ENCODE measurements at regions not wholly inside any gene's neighbourhood (a gene's known extent, or its start where the extent isn't known, plus 50 kb on each side); places are given as distances from the start of the nearest gene placed in this dataset.
"Not testable (repeated sequence)": the region's sequence is repeated elsewhere in the genome, so short reads cannot be mapped to it uniquely, and the experiment has no call there.

DNA sequence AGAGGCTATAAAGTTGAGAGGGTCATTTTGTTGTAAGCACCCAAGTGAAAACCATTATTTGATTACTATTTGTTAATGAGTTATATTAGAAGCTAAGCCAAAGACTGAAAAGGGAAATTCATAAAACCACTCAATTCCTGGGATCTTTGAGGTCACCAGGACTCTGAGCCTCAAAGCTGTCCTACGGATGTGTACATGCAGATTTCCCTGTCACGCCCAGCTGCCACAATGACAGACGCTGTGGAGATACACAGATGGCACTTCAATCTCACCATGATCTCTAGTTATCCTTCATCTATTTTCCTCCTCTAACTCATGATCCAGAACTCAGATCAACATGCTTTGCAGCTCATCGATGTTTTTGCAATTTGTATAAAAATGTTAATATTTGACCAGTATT is 403.5 kb upstream of the MIR17HG start:
- Histone ChIP-seq H3K4me3 (no peak overlapping the region), H3K27me3 (no peaks in the 10 kb centered on the region), H3K9me3 (peaks cover 0 to 20% (median 0%) of the 10 kb centered on the region in 3 donors), H3K4me1 (no peaks in the 10 kb centered on the region), H3K36me3 (no peaks in the 10 kb centered on the region), H3K27ac (no peak overlapping the region)
- no peak for TF ChIP-seq POLR2AphosphoS5 (IDR thresholded peaks at IDR 0.05)
- no peak for TF ChIP-seq EP300 (IDR thresholded peaks at IDR 0.05)
- WGBS, 2 donors (ENCODE audit: low coverage in 1 of 2) = 57 to 70% methylated on average over 4 of the region's 4 CpGs
- no peak for ATAC-seq

DNA sequence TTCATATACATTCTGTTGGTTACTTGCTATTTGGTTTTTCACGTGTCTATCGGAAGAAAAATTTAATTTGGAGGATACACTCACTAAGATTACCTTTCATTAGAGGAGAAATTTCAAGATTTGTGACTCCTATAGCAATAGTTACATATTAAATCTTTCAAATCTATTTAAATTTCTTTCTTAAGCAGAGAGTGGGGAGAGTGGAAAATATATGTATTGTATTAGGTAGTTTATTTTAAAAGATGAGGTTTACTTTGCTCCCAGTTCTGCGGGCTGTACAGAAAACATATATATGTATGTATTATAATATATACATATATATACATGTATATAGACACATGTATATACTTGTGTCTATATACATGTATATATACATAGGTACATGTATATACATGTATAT is 402.3 kb upstream of the MIR17HG start:
- peaks cover 0 to 21% (median 0%) of the 10 kb centered on the region in 3 donors for H3K9me3 ChIP-seq
- WGBS, 2 donors (ENCODE audit: low coverage in 1 of 2) = 90 to 97% methylated on average over 1 to 3 of the region's 3 CpGs
- not testable (repeated sequence) for H3K27ac ChIP-seq, H3K27me3 ChIP-seq, ATAC-seq, H3K4me3 ChIP-seq, H3K36me3 ChIP-seq, H3K4me1 ChIP-seq

DNA sequence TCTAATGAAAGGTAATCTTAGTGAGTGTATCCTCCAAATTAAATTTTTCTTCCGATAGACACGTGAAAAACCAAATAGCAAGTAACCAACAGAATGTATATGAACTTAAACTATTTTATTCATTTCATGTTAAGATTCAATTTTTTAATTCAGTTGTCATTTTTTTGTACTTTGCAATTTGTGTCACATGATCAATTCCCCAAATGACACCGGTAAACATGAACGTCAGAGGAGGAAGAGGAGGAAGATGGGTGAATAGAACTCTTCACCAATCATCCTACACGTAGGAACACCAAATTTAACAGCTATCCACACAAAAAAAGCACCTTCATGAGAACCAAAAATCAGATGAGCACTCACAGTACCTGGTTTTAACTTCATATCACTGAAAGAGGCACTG is 401.4 kb upstream of the MIR17HG start:
- H3K36me3 ChIP-seq, H3K27ac ChIP-seq, H3K4me1 ChIP-seq, H3K27me3 ChIP-seq, H3K4me3 ChIP-seq, ATAC-seq: not testable (repeated sequence)
- H3K9me3 ChIP-seq = peaks cover 0 to 21% (median 0%) of the 10 kb centered on the region in 3 donors
- 75 to 82% methylated on average over 5 of the region's 5 CpGs for WGBS, 2 donors (ENCODE audit: low coverage in 1 of 2)

DNA sequence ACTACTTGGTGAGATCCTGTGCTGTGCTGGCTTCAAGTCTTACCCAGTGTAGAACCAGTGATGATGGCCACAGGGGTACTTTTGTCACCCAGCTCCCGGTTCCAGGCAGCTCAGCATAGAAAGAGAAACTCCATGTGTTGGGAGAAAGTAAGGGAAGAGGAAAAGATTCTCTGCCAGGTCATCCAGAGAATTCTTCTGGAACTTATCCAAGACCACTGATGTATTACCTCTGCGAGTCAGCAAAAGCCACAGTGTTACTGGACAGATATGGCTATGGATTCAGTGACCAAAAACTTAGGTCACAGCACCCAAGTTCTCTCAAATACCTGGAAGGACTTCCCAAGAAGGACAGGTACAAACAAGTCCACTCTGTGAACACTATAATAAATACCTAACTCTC is 399.5 kb upstream of the MIR17HG start:
- Histone ChIP-seq H3K9me3 (peaks cover 0 to 21% (median 0%) of the 10 kb centered on the region in 3 donors), H3K4me3 (no peak overlapping the region), H3K36me3 (no peaks in the 10 kb centered on the region), H3K4me1 (no peaks in the 10 kb centered on the region), H3K27me3 (no peaks in the 10 kb centered on the region), H3K27ac (no peak overlapping the region)
- ATAC-seq = no peak
- TF ChIP-seq, protein P1, sequence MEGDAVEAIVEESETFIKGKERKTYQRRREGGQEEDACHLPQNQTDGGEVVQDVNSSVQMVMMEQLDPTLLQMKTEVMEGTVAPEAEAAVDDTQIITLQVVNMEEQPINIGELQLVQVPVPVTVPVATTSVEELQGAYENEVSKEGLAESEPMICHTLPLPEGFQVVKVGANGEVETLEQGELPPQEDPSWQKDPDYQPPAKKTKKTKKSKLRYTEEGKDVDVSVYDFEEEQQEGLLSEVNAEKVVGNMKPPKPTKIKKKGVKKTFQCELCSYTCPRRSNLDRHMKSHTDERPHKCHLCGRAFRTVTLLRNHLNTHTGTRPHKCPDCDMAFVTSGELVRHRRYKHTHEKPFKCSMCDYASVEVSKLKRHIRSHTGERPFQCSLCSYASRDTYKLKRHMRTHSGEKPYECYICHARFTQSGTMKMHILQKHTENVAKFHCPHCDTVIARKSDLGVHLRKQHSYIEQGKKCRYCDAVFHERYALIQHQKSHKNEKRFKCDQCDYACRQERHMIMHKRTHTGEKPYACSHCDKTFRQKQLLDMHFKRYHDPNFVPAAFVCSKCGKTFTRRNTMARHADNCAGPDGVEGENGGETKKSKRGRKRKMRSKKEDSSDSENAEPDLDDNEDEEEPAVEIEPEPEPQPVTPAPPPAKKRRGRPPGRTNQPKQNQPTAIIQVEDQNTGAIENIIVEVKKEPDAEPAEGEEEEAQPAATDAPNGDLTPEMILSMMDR (IDR thresholded peaks at IDR 0.05) = no peak
- WGBS, 2 donors (ENCODE audit: low coverage in 1 of 2) = 63 to 100% methylated on average over 1 of the region's 2 CpGs

DNA sequence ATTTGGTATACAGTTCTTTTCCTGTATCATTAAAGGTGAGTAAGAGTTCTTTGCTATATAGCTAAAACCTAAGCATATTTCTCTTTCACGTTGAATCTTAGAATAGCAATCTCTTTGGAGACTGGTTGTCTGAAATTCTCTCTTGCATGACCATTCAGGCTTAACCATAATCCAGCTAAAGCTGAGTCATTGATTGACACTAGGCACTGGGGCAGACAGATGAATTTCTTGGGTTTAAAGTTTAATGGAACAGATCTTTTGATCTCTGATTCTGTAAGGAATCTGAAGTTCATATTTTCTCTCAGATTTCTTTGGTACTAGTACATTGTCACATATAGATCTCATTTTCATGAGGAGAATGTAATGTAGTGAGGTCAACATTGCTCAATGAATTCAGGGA is 397.3 kb upstream of the MIR17HG start:
- TF ChIP-seq, protein P1 (IDR thresholded peaks at IDR 0.05) = no peak
- no peak for TF ChIP-seq POLR2AphosphoS5 (IDR thresholded peaks at IDR 0.05)
- no peak for TF ChIP-seq POLR2A (IDR thresholded peaks at IDR 0.05)
- no peak overlapping the region for H3K27ac ChIP-seq
- no peaks in the 10 kb centered on the region for H3K27me3 ChIP-seq
- no peaks in the 10 kb centered on the region for H3K4me1 ChIP-seq
- no peak for ATAC-seq
- H3K4me3 ChIP-seq = no peak overlapping the region
- H3K36me3 ChIP-seq = no peaks in the 10 kb centered on the region
- peaks cover 0 to 21% (median 0%) of the 10 kb centered on the region in 3 donors for H3K9me3 ChIP-seq
- WGBS, 2 donors (ENCODE audit: low coverage in 1 of 2) = 88 to 95% methylated on average over 1 of the region's 1 CpG

DNA sequence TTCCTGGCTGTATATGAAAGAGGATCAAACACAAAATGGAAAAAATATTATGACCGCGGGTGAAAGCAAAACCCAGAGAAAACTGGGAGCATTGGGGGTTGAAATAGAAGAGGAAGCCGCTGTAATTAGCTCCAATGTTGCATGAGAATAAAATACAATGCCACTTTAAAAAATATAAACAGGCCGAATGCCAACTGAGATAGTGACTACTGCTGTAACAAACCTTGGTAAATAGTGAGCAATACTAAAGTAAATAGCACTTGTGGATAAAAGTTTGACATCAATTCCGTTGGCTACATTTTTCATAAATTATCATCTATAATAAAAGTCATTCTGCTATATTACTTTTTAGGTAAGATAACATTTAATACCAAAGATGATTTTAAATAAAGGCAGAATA is 395.8 kb upstream of the MIR17HG start:
- H3K9me3 ChIP-seq = peaks cover 0 to 21% (median 0%) of the 10 kb centered on the region in 3 donors
- TF ChIP-seq POLR2A (IDR thresholded peaks at IDR 0.05) (no peak), POLR2AphosphoS5 (IDR thresholded peaks at IDR 0.05) (no peak), EP300 (IDR thresholded peaks at IDR 0.05) (no peak)
- TF ChIP-seq, protein P1 (IDR thresholded peaks at IDR 0.05) = no peak
- no peaks in the 10 kb centered on the region for H3K36me3 ChIP-seq
- no peaks in the 10 kb centered on the region for H3K4me1 ChIP-seq
- ATAC-seq = no peak
- H3K27ac ChIP-seq = no peak overlapping the region
- 86% methylated on average over 4 to 5 of the region's 5 CpGs for WGBS, 2 donors (ENCODE audit: low coverage in 1 of 2)
- no peak overlapping the region for H3K4me3 ChIP-seq
- no peaks in the 10 kb centered on the region for H3K27me3 ChIP-seq

DNA sequence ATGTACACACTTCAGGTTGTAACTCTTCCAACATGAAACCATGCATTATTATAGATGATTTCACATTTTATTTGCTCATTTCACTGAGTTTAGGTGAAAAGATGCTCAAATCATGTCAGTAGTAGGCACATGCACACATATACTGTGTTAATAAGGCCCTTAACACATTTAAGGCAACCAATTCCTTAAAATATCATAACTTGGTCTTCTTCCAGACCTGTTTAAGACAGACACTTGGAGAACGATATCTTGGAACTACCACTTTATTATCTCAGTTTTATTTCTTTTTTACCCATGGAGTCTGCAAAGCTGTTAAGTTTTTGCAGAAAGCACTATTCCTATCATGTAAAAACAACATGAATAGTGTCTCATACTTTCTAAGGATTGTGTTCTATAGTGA is 395.2 kb upstream of the MIR17HG start:
- TF ChIP-seq POLR2AphosphoS5 (IDR thresholded peaks at IDR 0.05) (no peak), EP300 (IDR thresholded peaks at IDR 0.05) (no peak), POLR2A (IDR thresholded peaks at IDR 0.05) (no peak)
- TF ChIP-seq, protein P1 (IDR thresholded peaks at IDR 0.05) = no peak
- ATAC-seq = no peak

More for the DNA sequence above, 395.2 kb upstream of the MIR17HG start:
- Histone ChIP-seq H3K4me3 (no peak overlapping the region), H3K27ac (no peak overlapping the region), H3K27me3 (no peaks in the 10 kb centered on the region), H3K4me1 (no peaks in the 10 kb centered on the region), H3K9me3 (peaks cover 0 to 18% (median 0%) of the 10 kb centered on the region in 3 donors), H3K36me3 (no peaks in the 10 kb centered on the region)
- 29 to 40% methylated on average over 1 of the region's 1 CpG for WGBS, 2 donors (ENCODE audit: low coverage in 1 of 2)

Data from gastroesophageal sphincter (tissue), 4 donors.